ENCODE measurements at regions not wholly inside any gene's neighbourhood (a gene's known extent, or its start where the extent isn't known, plus 50 kb on each side); places are given as distances from the start of the nearest gene placed in this dataset.

GRCh38 chr15:39235084-39235795 lies 345.6 kb upstream of the THBS1 start:
- DNase-seq (no peak), ATAC-seq (no peak)
- Histone ChIP-seq H3K27ac (no peak overlapping the region), H3K27me3 (no peaks in the 10 kb centered on the region), H3K4me1 (peaks cover 4% of the 10 kb centered on the region), H3K9me3 (no peaks in the 10 kb centered on the region), H3K36me3 (no peaks in the 10 kb centered on the region), H3K4me3 (no peak overlapping the region)
- intact Hi-C loops (cut with DNase I): no loop called here
- TF ChIP-seq CTCF (IDR thresholded peaks at IDR 0.05): no peak

GRCh38 chr15:39236375-39236774 lies 344.5 kb upstream of the THBS1 start:
- Histone ChIP-seq H3K27me3 (no peaks in the 10 kb centered on the region), H3K9me3 (no peaks in the 10 kb centered on the region), H3K36me3 (no peaks in the 10 kb centered on the region), H3K27ac (no peak overlapping the region), H3K4me3 (no peak overlapping the region), H3K4me1 (no peaks in the 10 kb centered on the region)
- intact Hi-C loops (cut with DNase I): no loop called here
- DNase-seq (no peak), ATAC-seq (no peak)
- TF ChIP-seq CTCF (IDR thresholded peaks at IDR 0.05): no peak

GRCh38 chr15:39238443-39238842 lies 342.4 kb upstream of the THBS1 start:
- TF ChIP-seq CTCF (IDR thresholded peaks at IDR 0.05): no peak
- DNase-seq (no peak), ATAC-seq (no peak)
- H3K9me3 ChIP-seq: no peaks in the 10 kb centered on the region
- H3K4me3 ChIP-seq: no peak overlapping the region
- H3K4me1 ChIP-seq: no peaks in the 10 kb centered on the region
- no peaks in the 10 kb centered on the region for H3K27me3 ChIP-seq
- no peaks in the 10 kb centered on the region for H3K36me3 ChIP-seq
- H3K27ac ChIP-seq: no peak overlapping the region
- intact Hi-C loops (cut with DNase I): no loop called here

GRCh38 chr15:39239562-39239961 lies 341.3 kb upstream of the THBS1 start:
- intact Hi-C loops (cut with DNase I): no loop called here
- Histone ChIP-seq H3K4me1 (no peaks in the 10 kb centered on the region), H3K9me3 (no peaks in the 10 kb centered on the region), H3K36me3 (no peaks in the 10 kb centered on the region), H3K27ac (no peak overlapping the region), H3K4me3 (no peak overlapping the region), H3K27me3 (no peaks in the 10 kb centered on the region)
- no peak for DNase-seq
- no peak for TF ChIP-seq CTCF (IDR thresholded peaks at IDR 0.05)
- no peak for ATAC-seq

- no peak for TF ChIP-seq CTCF (IDR thresholded peaks at IDR 0.05)
- peak; percentile 53 for ATAC-seq
Observed at GRCh38 chr15:39242345-39242744, 338.5 kb upstream of the THBS1 start.

GRCh38 chr15:39243396-39243795 lies 337.5 kb upstream of the THBS1 start:
- no peaks in the 10 kb centered on the region for H3K27me3 ChIP-seq
- no peak overlapping the region for H3K27ac ChIP-seq
- intact Hi-C loops (cut with DNase I): no loop called here
- no peaks in the 10 kb centered on the region for H3K36me3 ChIP-seq
- H3K4me1 ChIP-seq: no peaks in the 10 kb centered on the region
- no peak overlapping the region for H3K4me3 ChIP-seq
- no peaks in the 10 kb centered on the region for H3K9me3 ChIP-seq
- DNase-seq: no peak
- ATAC-seq: no peak
- no peak for TF ChIP-seq CTCF (IDR thresholded peaks at IDR 0.05)

More at GRCh38 chr15:39242345-39242744, 338.5 kb upstream of the THBS1 start:
- no peaks in the 10 kb centered on the region for H3K36me3 ChIP-seq
- no peaks in the 10 kb centered on the region for H3K9me3 ChIP-seq
- DNase-seq: no peak
- no peaks in the 10 kb centered on the region for H3K27me3 ChIP-seq
- H3K4me3 ChIP-seq: no peak overlapping the region
- no peaks in the 10 kb centered on the region for H3K4me1 ChIP-seq
- H3K27ac ChIP-seq: no peak overlapping the region
- intact Hi-C loops (cut with DNase I): no loop called here
